Activated B cell treated with CpG ODN at 0.5 μM for 24 hours (primary cell): ENCODE measurements at regions not wholly inside any gene's neighbourhood (a gene's known extent, or its start where the extent isn't known, plus 50 kb on each side); places are given as distances from the start of the nearest gene placed in this dataset.

Experiments
- ATAC-seq: fragments of 200-7000 bp; cut with Tn5 transposase; one replicate; pipeline ENCODE4 v1.10.0; 2021; ENCODE audit warnings: low read depth, mild to moderate bottlenecking, moderate library complexity
- CTCF ChIA-PET: fragments of 350-600 bp; sonication (Branson Sonifier 250); formaldehyde crosslinking; loops from one replicate; lab custom pipeline; 2021; ENCODE audit warnings: antibody characterized with exemption; lab: Charles Lee
- POLR2A ChIA-PET: fragments of 350-600 bp; sonication (Branson Sonifier 250); formaldehyde crosslinking; loops from one replicate; lab custom pipeline; 2021; ENCODE audit warnings: antibody characterized with exemption; lab: Charles Lee
- DNase-seq: peaks from one replicate; pipeline ENCODE4 v3.0.0; 2022
- H3K27ac Mint-ChIP-seq: one replicate; pipeline ENCODE4 v1.8.0; 2020; ENCODE audit warnings: mixed read lengths
- H3K27me3 Mint-ChIP-seq: one replicate; pipeline ENCODE4 v1.8.0; 2021; ENCODE audit warnings: mixed read lengths
- H3K36me3 Mint-ChIP-seq: one replicate; pipeline ENCODE4 v1.8.0; 2021; ENCODE audit warnings: low read depth, mixed read lengths
- H3K4me1 Mint-ChIP-seq: one replicate; pipeline ENCODE4 v1.8.0; 2021; ENCODE audit warnings: mixed read lengths
- H3K4me3 Mint-ChIP-seq: one replicate; pipeline ENCODE4 v1.8.0; 2020; ENCODE audit warnings: mild to moderate bottlenecking, mixed read lengths
- H3K9me3 Mint-ChIP-seq: one replicate; pipeline ENCODE4 v1.8.0; 2020; ENCODE audit warnings: mixed read lengths
- CTCF ChIP-seq: fragments of 200-600 bp; IDR thresholded peaks from one replicate; pipeline ENCODE4 v1.8.0; 2022; ENCODE audit warnings: antibody characterized with exemption, mild to moderate bottlenecking
- intact Hi-C: fragments of 100-400 bp; cut with micrococcal nuclease; formaldehyde crosslinking; loops from one replicate; pipeline ENCODE4 v1.15.1; 2024

- Mint-ChIP-seq H3K4me1 (peaks cover 8% of the 10 kb centered on the region), H3K9me3 (no peaks in the 10 kb centered on the region), H3K36me3 (no peaks in the 10 kb centered on the region), H3K27ac (no peak overlapping the region), H3K4me3 (no peak overlapping the region), H3K27me3 (no peaks in the 10 kb centered on the region)
- ATAC-seq (no peak), DNase-seq (no peak)
- ChIA-PET CTCF (interaction anchor here (1.0 to 10.6 kb wide), 2 partner anchors 112 to 136 kb away, joined by 3 to 147 read pairs; no protein-coding TSS in a partner anchor), POLR2A (interaction anchor here (0.6 kb wide), 1 partner anchor 117 kb away, joined by 3 read pairs; no protein-coding TSS in a partner anchor)
- no peak for TF ChIP-seq CTCF
- intact Hi-C loops, result no loop called here
Measured at GRCh38 chr7:18212308-18212707, 184.7 kb upstream of the PRPS1L1 start.

- intact Hi-C loops, result no loop called here
- Mint-ChIP-seq H3K9me3 (no peaks in the 10 kb centered on the region), H3K4me3 (no peak overlapping the region), H3K4me1 (peaks cover 8% of the 10 kb centered on the region), H3K27me3 (no peaks in the 10 kb centered on the region), H3K36me3 (no peaks in the 10 kb centered on the region), H3K27ac (no peak overlapping the region)
- no peak for TF ChIP-seq CTCF
- no peak for ATAC-seq
- ChIA-PET CTCF (interaction anchor here (1.0 to 10.6 kb wide), 2 partner anchors 112 to 135 kb away, joined by 3 to 147 read pairs; no protein-coding TSS in a partner anchor), POLR2A (interaction anchor here (0.6 kb wide), 1 partner anchor 117 kb away, joined by 3 read pairs; no protein-coding TSS in a partner anchor)
- DNase-seq, result no peak
Measured at GRCh38 chr7:18212758-18213157, 185.1 kb upstream of the PRPS1L1 start.

- no peak for TF ChIP-seq CTCF
- POLR2A ChIA-PET, result no interaction called here
- DNase-seq (no peak), ATAC-seq (no peak)
- Mint-ChIP-seq H3K4me1 (peaks cover 8% of the 10 kb centered on the region), H3K27ac (no peak overlapping the region), H3K36me3 (no peaks in the 10 kb centered on the region), H3K27me3 (no peaks in the 10 kb centered on the region), H3K9me3 (no peaks in the 10 kb centered on the region), H3K4me3 (no peak overlapping the region)
- intact Hi-C loops, result loop anchor here (2.0 kb wide), 1 partner anchor 83 kb away; no protein-coding TSS in a partner anchor
- CTCF ChIA-PET, result interaction anchor here (0.6 to 10.6 kb wide), 7 partner anchors 83 to 533 kb away, joined by 3 to 147 read pairs (median 4); no protein-coding TSS in a partner anchor
Measured at GRCh38 chr7:18213652-18214051, 186.0 kb upstream of the PRPS1L1 start.

GRCh38 chr7:18216270-18216669 is 188.6 kb upstream of the PRPS1L1 start:
- H3K9me3 Mint-ChIP-seq, result no peaks in the 10 kb centered on the region
- no peak overlapping the region for H3K4me3 Mint-ChIP-seq
- H3K27me3 Mint-ChIP-seq, result no peaks in the 10 kb centered on the region
- ChIA-PET POLR2A (interaction anchor here (1.4 kb wide), 1 partner anchor 129 kb away, joined by 3 read pairs; no protein-coding TSS in a partner anchor), CTCF (interaction anchor here (1.3 to 10.6 kb wide), 8 partner anchors 9 to 140 kb away, joined by 3 to 147 read pairs (median 6); no protein-coding TSS in a partner anchor)
- H3K4me1 Mint-ChIP-seq, result peaks cover 13% of the 10 kb centered on the region
- intact Hi-C loops, result loop anchor here (1.0 to 5.0 kb wide), 2 partner anchors 8 to 451 kb away; no protein-coding TSS in a partner anchor
- no peak overlapping the region for H3K27ac Mint-ChIP-seq
- DNase-seq (no peak), ATAC-seq (no peak)
- H3K36me3 Mint-ChIP-seq, result no peaks in the 10 kb centered on the region
- TF ChIP-seq CTCF, result no peak
